Keratinocyte (primary cell): ENCODE measurements at regions not wholly inside any gene's neighbourhood (a gene's known extent, or its start where the extent isn't known, plus 50 kb on each side); places are given as distances from the start of the nearest gene placed in this dataset.
A peak's percentile ranks its signal among the peaks of the same experiment; 100 is the strongest.

Source experiments
- DNase-seq: peaks from one replicate; pipeline ENCODE4 v3.0.0-alpha.2; 2011; ENCODE audit warnings: low read depth, missing footprints, low spot score
- FAIRE-seq: peaks from 2 replicates; lab custom pipeline; 2011; peaks lifted over from hg19 to GRCh38; lab: Jason Lieb, UNC
- H2AFZ ChIP-seq: 2 replicates; pipeline ENCODE4 v1.6.0; 2012; ENCODE audit warnings: low read length, control low read depth, inconsistent platforms; ENCODE audit not compliant: control insufficient read depth
- H3K27ac ChIP-seq: 2 replicates; pipeline ENCODE4 v1.5.1; 2011; ENCODE audit warnings: low read length; ENCODE audit not compliant: control insufficient read depth, insufficient read depth
- H3K27me3 ChIP-seq: 3 replicates; pipeline ENCODE4 v1.6.0; 2011; ENCODE audit warnings: low read length; ENCODE audit not compliant: control insufficient read depth, insufficient read depth; ENCODE audit errors: extremely low read depth
- H3K36me3 ChIP-seq, 2 experiments: 2 replicates in 1 of 2; 3 replicates in 1 of 2; pipeline ENCODE4 v1.5.1; 2011; ENCODE audit warnings: low read length in 2 of 2, mild to moderate bottlenecking in 1 of 2; ENCODE audit not compliant: control insufficient read depth in 2 of 2, insufficient read depth in 2 of 2; ENCODE audit errors: extremely low read depth in 1 of 2
- H3K4me1 ChIP-seq: 3 replicates; pipeline ENCODE4 v1.5.1; 2011; ENCODE audit warnings: low read length; ENCODE audit not compliant: control insufficient read depth, insufficient read depth; ENCODE audit errors: extremely low read depth
- H3K4me2 ChIP-seq: 3 replicates; pipeline ENCODE4 v1.6.0; 2011; ENCODE audit warnings: low read depth, low read length; ENCODE audit not compliant: control insufficient read depth, insufficient read depth; ENCODE audit errors: extremely low read depth
- H3K4me3 ChIP-seq, 3 experiments: fragments of 200-600 bp in 1 of 3; sonication (generic) in 1 of 3; 2 replicates in 2 of 3; 3 replicates in 1 of 3; pipeline ENCODE4 v1.5.1; 2011 to 2016; ENCODE audit warnings: low read length in 3 of 3, mild to moderate bottlenecking in 3 of 3, control low read depth in 2 of 3, inconsistent platforms in 1 of 3, low read depth in 1 of 3, mixed read lengths in 1 of 3, mixed run types in 1 of 3, moderate library complexity in 1 of 3; ENCODE audit not compliant: control insufficient read depth in 2 of 3, insufficient read depth in 2 of 3; ENCODE audit errors: extremely low read depth in 1 of 3
- H3K79me2 ChIP-seq: 2 replicates; pipeline ENCODE4 v1.6.0; 2012; ENCODE audit warnings: low read length; ENCODE audit not compliant: control insufficient read depth, insufficient read depth
- H3K9ac ChIP-seq: 3 replicates; pipeline ENCODE4 v1.6.0; 2011; ENCODE audit warnings: low read length; ENCODE audit not compliant: control insufficient read depth, insufficient read depth; ENCODE audit errors: extremely low read depth
- H3K9me1 ChIP-seq: 3 replicates; pipeline ENCODE4 v1.6.0; 2011; ENCODE audit warnings: low read length; ENCODE audit not compliant: control insufficient read depth, insufficient read depth; ENCODE audit errors: extremely low read depth
- H3K9me3 ChIP-seq: 2 replicates; pipeline ENCODE4 v1.5.1; 2012; ENCODE audit warnings: low read depth, low read length; ENCODE audit not compliant: control insufficient read depth
- H4K20me1 ChIP-seq: 3 replicates; pipeline ENCODE4 v1.6.0; 2011; ENCODE audit warnings: low read length; ENCODE audit not compliant: control insufficient read depth, insufficient read depth; ENCODE audit errors: extremely low read depth
- CTCF ChIP-seq, 3 experiments: IDR thresholded peaks in 1 of 3; conservative IDR thresholded peaks in 1 of 3; optimal IDR thresholded peaks in 1 of 3; 2 replicates in 2 of 3; 3 replicates in 1 of 3; pipeline versions ENCODE3 to v1.5.1; 2011; ENCODE audit warnings: low read length in 3 of 3, mild to moderate bottlenecking in 3 of 3, moderate library complexity in 2 of 3, control low read depth in 1 of 3, inconsistent platforms in 1 of 3; ENCODE audit not compliant: insufficient read depth in 2 of 3; ENCODE audit errors: extremely low read depth in 1 of 3
- EZH2 ChIP-seq: IDR thresholded peaks from one replicate; pipeline ENCODE4 v1.6.1; 2012; ENCODE audit warnings: inconsistent platforms, mild to moderate bottlenecking, low read length, moderate library complexity
- dilution Hi-C: fragments of 300-500 bp; cut with MboI; formaldehyde crosslinking; loops from one replicate; pipeline ENCODE4 v1.7.0; 2020; ENCODE audit warnings: low sequenced_read_pairs; ENCODE audit not compliant: extremely low pct_ligation_motif_present

- dilution Hi-C loops: no loop called here
- Histone ChIP-seq H4K20me1 (no peaks in the 10 kb centered on the region), H3K4me1 (peaks cover 12% of the 10 kb centered on the region), H3K79me2 (no peaks in the 10 kb centered on the region), H3K27me3 (no peaks in the 10 kb centered on the region), H3K27ac (peak overlapping the region; percentile 44), H3K9me3 (peaks cover 6% of the 10 kb centered on the region), H3K4me2 (peak overlapping the region; percentile 17), H3K4me3 (no peak overlapping the region), H3K9ac (no peak overlapping the region), H2AFZ (peak overlapping the region; percentile 34), H3K9me1 (no peaks in the 10 kb centered on the region), H3K36me3 (no peaks in the 10 kb centered on the region)
- FAIRE-seq: peak; percentile 94
- DNase-seq: peak; percentile 48
- no peak for TF ChIP-seq EZH2
- TF ChIP-seq CTCF (optimal IDR thresholded peaks at IDR 0.05 in 1 of 3, IDR thresholded peaks at IDR 0.05 in 1 of 3, conservative IDR thresholded peaks at IDR 0.05 in 1 of 3; ENCODE audit: extremely low read depth in 1 of 3, insufficient read depth in 2 of 3, low read length in 3 of 3): no peak
Measured at GRCh38 chr13:84400706-84401105, 518.4 kb upstream of the SLITRK1 start.

GRCh38 chr13:84399320-84400085 lies 517.2 kb upstream of the SLITRK1 start:
- peak overlapping the region; percentile 7 for H2AFZ ChIP-seq
- peaks cover 6% of the 10 kb centered on the region for H3K9me3 ChIP-seq
- TF ChIP-seq EZH2 (no peak), CTCF (optimal IDR thresholded peaks at IDR 0.05 in 1 of 3, IDR thresholded peaks at IDR 0.05 in 1 of 3, conservative IDR thresholded peaks at IDR 0.05 in 1 of 3; ENCODE audit: extremely low read depth in 1 of 3, insufficient read depth in 2 of 3, low read length in 3 of 3) (no peak)
- no peak for DNase-seq
- peaks cover 13% of the 10 kb centered on the region for H3K4me1 ChIP-seq
- dilution Hi-C loops: no loop called here
- no peaks in the 10 kb centered on the region for H4K20me1 ChIP-seq
- no peaks in the 10 kb centered on the region for H3K36me3 ChIP-seq
- H3K27me3 ChIP-seq: no peaks in the 10 kb centered on the region
- no peak overlapping the region for H3K4me2 ChIP-seq
- FAIRE-seq: peak; percentile 56
- H3K9me1 ChIP-seq: no peaks in the 10 kb centered on the region
- no peaks in the 10 kb centered on the region for H3K79me2 ChIP-seq
- no peak overlapping the region for H3K9ac ChIP-seq
- no peak overlapping the region for H3K4me3 ChIP-seq
- no peak overlapping the region for H3K27ac ChIP-seq
